ENCODE measurements at regions not wholly inside any gene's neighbourhood (a gene's known extent, or its start where the extent isn't known, plus 50 kb on each side); places are given as distances from the start of the nearest gene placed in this dataset.

DNA sequence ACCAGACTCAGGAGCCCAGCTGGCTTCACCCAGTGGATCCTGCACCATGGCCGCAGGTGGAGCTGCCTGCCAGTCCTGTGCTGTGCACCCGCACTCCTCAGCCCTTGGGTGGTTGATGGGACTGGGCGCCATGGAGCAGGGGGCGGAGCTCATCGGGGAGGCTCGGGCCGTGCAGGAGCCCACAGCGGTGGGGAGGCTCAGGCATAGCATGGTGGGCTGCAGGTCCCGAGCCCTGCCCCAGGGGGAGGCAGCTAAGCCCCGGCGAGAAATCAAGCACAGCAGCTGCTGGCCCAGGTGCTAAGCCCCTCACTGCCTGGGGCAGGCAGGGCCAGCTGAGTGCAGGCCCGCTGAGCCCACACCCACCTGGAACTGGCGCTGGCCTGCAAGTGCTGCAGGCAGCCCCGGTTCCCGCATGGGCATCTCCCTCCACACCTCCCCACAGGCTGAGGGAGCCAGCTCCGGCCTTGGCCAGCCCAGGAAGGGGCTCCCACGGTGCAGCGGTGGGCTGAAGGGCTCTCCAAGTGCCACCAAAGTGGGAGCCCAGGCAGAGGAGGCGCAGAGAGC is 464.1 kb upstream of the DIPK2B start:
- TF ChIP-seq POLR2AphosphoS2 (conservative IDR thresholded peaks at IDR 0.05; ENCODE audit: low read length) = no peak
- no peak for TF ChIP-seq CHD2 (IDR thresholded peaks at IDR 0.05; ENCODE audit: low read length, partially characterized antibody)
- no peak for TF ChIP-seq RFX5 (IDR thresholded peaks at IDR 0.05)
- TF ChIP-seq, protein P1, sequence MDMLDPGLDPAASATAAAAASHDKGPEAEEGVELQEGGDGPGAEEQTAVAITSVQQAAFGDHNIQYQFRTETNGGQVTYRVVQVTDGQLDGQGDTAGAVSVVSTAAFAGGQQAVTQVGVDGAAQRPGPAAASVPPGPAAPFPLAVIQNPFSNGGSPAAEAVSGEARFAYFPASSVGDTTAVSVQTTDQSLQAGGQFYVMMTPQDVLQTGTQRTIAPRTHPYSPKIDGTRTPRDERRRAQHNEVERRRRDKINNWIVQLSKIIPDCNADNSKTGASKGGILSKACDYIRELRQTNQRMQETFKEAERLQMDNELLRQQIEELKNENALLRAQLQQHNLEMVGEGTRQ (IDR thresholded peaks at IDR 0.05) = no peak
- no peak for TF ChIP-seq EP300 (IDR thresholded peaks at IDR 0.05)
- TF ChIP-seq RNF2 (IDR thresholded peaks at IDR 0.05; ENCODE audit: borderline replicate concordance, low read depth) = no peak
